ENCODE measurements at regions not wholly inside any gene's neighbourhood (a gene's known extent, or its start where the extent isn't known, plus 50 kb on each side); places are given as distances from the start of the nearest gene placed in this dataset.

DNA sequence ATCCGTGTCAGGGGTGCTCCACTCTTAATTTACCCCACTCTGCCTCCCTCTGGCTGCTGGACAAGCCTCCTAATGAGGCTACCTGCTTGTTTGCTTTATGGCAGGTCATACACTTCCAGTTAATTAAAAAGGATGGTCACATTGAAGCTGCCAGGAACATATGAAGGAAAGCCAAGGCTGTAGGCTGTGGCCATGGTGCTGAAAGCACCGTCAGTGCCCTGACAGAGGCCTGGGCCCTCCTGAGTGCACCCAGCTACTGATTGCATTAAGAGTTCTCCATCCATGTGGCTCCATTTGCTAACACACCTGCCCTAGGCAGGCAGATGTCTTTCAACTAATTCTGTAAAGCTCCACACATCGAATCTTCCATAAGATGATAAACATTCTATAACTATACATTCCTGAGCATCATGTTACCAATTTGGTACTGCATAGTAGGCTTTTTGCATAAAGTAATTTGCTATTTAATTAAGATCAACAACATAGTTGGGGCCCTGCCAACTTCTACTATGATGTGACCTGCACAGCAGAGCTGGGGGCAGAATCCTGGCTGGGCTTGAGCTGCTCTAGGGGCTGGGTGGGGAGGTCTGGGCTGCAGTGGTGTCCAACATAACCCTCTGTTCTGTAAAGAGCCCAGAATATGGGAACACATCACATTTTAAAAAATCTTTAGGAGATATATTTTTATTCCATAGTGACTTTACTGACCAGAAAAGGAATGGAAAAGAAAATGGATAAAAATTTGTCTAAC is 224.8 kb downstream of the SIPA1L2 start:
- Histone ChIP-seq H3K4me3 (ENCODE audit: low read depth, low read length) (no peak overlapping the region), H3K4me1 (no peaks in the 10 kb centered on the region), H3K27me3 (replicated peaks; ENCODE audit: control insufficient read depth, insufficient read depth, low read length) (no peaks in the 10 kb centered on the region), H3K9me3 (peaks cover 15% of the 10 kb centered on the region), H3K36me3 (ENCODE audit: control insufficient read depth, insufficient read depth, low read length) (no peaks in the 10 kb centered on the region)
- DNase-seq, result no peak
- no peak overlapping the region for H3K4me3 Mint-ChIP-seq (ENCODE audit: unreplicated experiment)
- no peak overlapping the region for H3K27ac Mint-ChIP-seq (ENCODE audit: unreplicated experiment)
- no peaks in the 10 kb centered on the region for H3K27me3 Mint-ChIP-seq (ENCODE audit: insufficient read depth, unreplicated experiment)
- H3K36me3 Mint-ChIP-seq (ENCODE audit: insufficient read depth, unreplicated experiment), result peaks cover 3% of the 10 kb centered on the region
- H3K9me3 Mint-ChIP-seq (ENCODE audit: unreplicated experiment), result no peaks in the 10 kb centered on the region
- H3K4me1 Mint-ChIP-seq (ENCODE audit: low read depth, unreplicated experiment), result no peaks in the 10 kb centered on the region
- no TSS peak for BruUV-seq (replicated peaks)
- TF ChIP-seq, protein P1, sequence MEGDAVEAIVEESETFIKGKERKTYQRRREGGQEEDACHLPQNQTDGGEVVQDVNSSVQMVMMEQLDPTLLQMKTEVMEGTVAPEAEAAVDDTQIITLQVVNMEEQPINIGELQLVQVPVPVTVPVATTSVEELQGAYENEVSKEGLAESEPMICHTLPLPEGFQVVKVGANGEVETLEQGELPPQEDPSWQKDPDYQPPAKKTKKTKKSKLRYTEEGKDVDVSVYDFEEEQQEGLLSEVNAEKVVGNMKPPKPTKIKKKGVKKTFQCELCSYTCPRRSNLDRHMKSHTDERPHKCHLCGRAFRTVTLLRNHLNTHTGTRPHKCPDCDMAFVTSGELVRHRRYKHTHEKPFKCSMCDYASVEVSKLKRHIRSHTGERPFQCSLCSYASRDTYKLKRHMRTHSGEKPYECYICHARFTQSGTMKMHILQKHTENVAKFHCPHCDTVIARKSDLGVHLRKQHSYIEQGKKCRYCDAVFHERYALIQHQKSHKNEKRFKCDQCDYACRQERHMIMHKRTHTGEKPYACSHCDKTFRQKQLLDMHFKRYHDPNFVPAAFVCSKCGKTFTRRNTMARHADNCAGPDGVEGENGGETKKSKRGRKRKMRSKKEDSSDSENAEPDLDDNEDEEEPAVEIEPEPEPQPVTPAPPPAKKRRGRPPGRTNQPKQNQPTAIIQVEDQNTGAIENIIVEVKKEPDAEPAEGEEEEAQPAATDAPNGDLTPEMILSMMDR (IDR thresholded peaks at IDR 0.05; ENCODE audit: insufficient read depth in 1 of 2, low read depth in 1 of 2, low read length in 1 of 2, severe bottlenecking in 1 of 2, unreplicated experiment in 1 of 2), result no peak
- POLR2A ChIA-PET, result no interaction called here
- CTCF ChIA-PET, result no interaction called here
- intact Hi-C loops (cut with micrococcal nuclease; ENCODE audit: unreplicated experiment), result no loop called here

DNA sequence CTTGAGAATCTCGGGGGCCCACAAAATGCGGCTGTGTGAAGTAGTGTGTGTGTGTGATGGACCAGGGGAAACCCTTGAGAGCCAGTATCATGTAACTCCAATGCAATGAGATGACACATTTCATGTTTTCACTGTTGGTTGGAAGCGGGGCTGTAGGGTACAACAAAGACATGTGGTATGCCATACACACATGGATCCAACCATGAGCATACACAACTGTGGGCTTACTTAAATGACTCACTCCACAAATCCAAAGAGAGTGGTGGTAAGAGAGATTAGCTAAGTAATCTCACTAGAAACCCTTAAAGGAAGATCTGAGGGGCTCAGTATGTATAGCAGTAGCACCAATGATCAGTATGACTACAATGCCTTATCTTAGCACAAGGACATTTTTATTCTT is 225.7 kb downstream of the SIPA1L2 start:
- no peaks in the 10 kb centered on the region for H3K4me1 Mint-ChIP-seq (ENCODE audit: low read depth, unreplicated experiment)
- H3K4me3 ChIP-seq (ENCODE audit: low read depth, low read length), result no peak overlapping the region
- peaks cover 7% of the 10 kb centered on the region for H3K9me3 ChIP-seq
- TF ChIP-seq, protein P1 (IDR thresholded peaks at IDR 0.05; ENCODE audit: insufficient read depth in 1 of 2, low read depth in 1 of 2, low read length in 1 of 2, severe bottlenecking in 1 of 2, unreplicated experiment in 1 of 2), result no peak
- ChIA-PET CTCF (no interaction called here), POLR2A (no interaction called here)
- peaks cover 5% of the 10 kb centered on the region for H3K36me3 Mint-ChIP-seq (ENCODE audit: insufficient read depth, unreplicated experiment)
- intact Hi-C loops (cut with micrococcal nuclease; ENCODE audit: unreplicated experiment), result no loop called here
- no peaks in the 10 kb centered on the region for H3K9me3 Mint-ChIP-seq (ENCODE audit: unreplicated experiment)
- H3K4me3 Mint-ChIP-seq (ENCODE audit: unreplicated experiment), result no peak overlapping the region
- no peaks in the 10 kb centered on the region for H3K27me3 Mint-ChIP-seq (ENCODE audit: insufficient read depth, unreplicated experiment)
- no peak overlapping the region for H3K27ac Mint-ChIP-seq (ENCODE audit: unreplicated experiment)
- H3K36me3 ChIP-seq (ENCODE audit: control insufficient read depth, insufficient read depth, low read length), result no peaks in the 10 kb centered on the region
- no TSS peak for BruUV-seq (replicated peaks)
- no peaks in the 10 kb centered on the region for H3K4me1 ChIP-seq
- H3K27me3 ChIP-seq (replicated peaks; ENCODE audit: control insufficient read depth, insufficient read depth, low read length), result no peaks in the 10 kb centered on the region
- no peak for DNase-seq

DNA sequence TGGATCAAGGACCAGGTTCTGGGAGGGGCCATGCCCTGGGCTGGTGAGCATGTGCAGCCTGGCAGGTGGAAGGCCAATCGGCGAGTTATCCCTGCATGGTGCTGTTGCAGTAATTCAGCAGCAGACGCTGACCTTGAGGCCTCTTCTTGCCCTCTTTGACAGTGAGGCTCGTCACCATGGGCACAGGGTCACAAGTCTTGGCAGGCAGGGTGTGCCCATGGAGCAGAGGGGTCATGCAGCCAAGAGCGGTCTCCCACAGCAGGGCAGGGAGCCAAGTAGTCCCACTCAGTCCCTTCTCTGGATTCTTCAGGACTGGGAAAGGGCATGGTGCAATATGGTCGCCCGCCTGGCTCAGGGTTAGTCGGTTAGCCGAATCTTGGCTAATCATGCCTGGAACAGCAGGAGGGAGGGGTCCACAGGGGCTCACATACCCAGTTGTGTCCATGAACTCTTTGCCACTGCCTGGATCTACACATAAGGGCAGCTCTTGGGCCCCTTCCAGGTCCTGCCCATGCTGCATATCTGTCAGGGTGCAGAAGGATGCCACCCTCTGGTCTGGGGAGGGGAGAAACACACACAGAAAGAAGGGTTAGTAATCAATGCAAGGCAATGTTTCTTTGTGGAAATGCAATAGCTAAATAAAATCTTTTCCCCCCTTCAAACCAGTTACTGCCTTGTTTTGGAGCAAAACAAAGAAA is 226.8 kb downstream of the SIPA1L2 start:
- no peaks in the 10 kb centered on the region for H3K4me1 ChIP-seq
- no TSS peak for BruUV-seq (replicated peaks)
- no peaks in the 10 kb centered on the region for H3K36me3 ChIP-seq (ENCODE audit: control insufficient read depth, insufficient read depth, low read length)
- no peaks in the 10 kb centered on the region for H3K9me3 ChIP-seq
- Mint-ChIP-seq H3K4me1 (ENCODE audit: low read depth, unreplicated experiment) (no peaks in the 10 kb centered on the region), H3K36me3 (ENCODE audit: insufficient read depth, unreplicated experiment) (peaks cover 5% of the 10 kb centered on the region), H3K27ac (ENCODE audit: unreplicated experiment) (no peak overlapping the region), H3K27me3 (ENCODE audit: insufficient read depth, unreplicated experiment) (no peaks in the 10 kb centered on the region), H3K4me3 (ENCODE audit: unreplicated experiment) (no peak overlapping the region), H3K9me3 (ENCODE audit: unreplicated experiment) (no peaks in the 10 kb centered on the region)
- TF ChIP-seq, protein P1 (IDR thresholded peaks at IDR 0.05; ENCODE audit: insufficient read depth in 1 of 2, low read depth in 1 of 2, low read length in 1 of 2, severe bottlenecking in 1 of 2, unreplicated experiment in 1 of 2), result no peak
- no peak overlapping the region for H3K4me3 ChIP-seq (ENCODE audit: low read depth, low read length)
- CTCF ChIA-PET, result no interaction called here
- intact Hi-C loops (cut with micrococcal nuclease; ENCODE audit: unreplicated experiment), result no loop called here
- DNase-seq, result no peak
- POLR2A ChIA-PET, result no interaction called here
- H3K27me3 ChIP-seq (replicated peaks; ENCODE audit: control insufficient read depth, insufficient read depth, low read length), result no peaks in the 10 kb centered on the region
